Nucleus accumbens (tissue), 56 donors: ENCODE measurements at regions not wholly inside any gene's neighbourhood (a gene's known extent, or its start where the extent isn't known, plus 50 kb on each side); places are given as distances from the start of the nearest gene placed in this dataset.

Source experiments
- DNase-seq, 56 donors: peaks; one replicate each; lab custom pipeline; 2025; lab: John Stamatoyannopoulos, UW

DNA sequence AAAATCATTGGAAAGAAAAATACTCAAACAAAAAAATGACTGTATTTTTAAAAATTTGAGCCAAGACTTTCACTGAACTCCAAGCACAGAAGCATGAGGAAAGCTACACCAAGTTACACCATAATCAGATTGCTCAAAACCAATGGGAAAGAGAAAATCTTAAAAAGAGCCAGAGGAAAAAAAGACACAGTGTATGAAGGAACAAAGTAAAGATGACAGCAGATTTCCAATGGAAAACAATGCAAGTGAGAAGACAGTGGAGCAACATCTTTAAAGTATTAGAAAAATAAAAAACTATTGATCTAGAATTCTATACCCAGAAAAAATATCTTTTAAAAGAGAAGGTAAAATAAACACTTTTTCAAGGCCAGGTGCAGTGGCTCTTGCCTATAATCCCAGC, 147.8 kb upstream of the ZBTB40 start:
- DNase-seq, result no peak

- no peak for DNase-seq
These were observed 142.1 kb upstream of the ZBTB40 start for GRCh38 chr1:22309572-22309971.

GRCh38 chr1:22311461-22311860, 140.2 kb upstream of the ZBTB40 start:
- DNase-seq, result no peak

- DNase-seq, result no peak
These were observed 138.3 kb upstream of the ZBTB40 start for GRCh38 chr1:22313321-22313720.

GRCh38 chr1:22314706-22315105, 136.9 kb upstream of the ZBTB40 start:
- no peak for DNase-seq

- DNase-seq, result no peak
These were observed 136.2 kb upstream of the ZBTB40 start for GRCh38 chr1:22315315-22316078.

DNA sequence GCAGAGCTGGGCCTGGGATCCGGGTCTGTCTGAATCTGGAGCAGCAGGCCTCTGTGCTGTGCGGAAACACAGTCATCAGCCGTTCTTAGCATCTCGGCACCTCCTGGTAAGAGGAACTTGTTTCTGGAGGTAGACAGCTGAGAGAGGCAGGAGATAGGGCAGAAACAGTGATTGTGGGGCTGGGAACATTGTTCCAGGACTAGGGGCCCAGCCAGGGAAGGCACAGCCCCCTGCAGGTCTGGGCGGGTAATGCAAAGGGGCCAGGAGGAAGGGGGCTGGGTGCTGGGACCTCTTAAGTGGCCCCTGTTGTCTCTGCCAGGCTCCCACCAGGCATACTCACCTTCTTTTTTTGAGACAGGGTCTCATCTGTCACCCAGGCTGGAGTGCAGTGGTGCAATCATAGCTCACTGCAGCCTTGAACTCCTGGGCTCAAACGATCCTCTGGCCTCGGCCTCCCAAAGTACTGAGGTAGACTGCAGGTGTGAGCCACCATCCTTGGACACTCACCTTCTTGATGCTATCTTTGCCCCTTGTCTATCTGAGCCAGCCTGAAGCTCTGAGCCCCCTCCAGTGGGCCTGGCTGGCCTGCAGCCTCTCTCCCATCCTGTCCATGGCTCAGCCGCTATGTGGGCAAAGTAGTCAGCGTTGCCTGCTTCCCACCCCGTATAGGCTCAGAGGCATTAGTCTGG, 134.3 kb upstream of the ZBTB40 start:
- no peak for DNase-seq

- DNase-seq, result no peak
These were observed 133.8 kb upstream of the ZBTB40 start for GRCh38 chr1:22317920-22318243.

DNA sequence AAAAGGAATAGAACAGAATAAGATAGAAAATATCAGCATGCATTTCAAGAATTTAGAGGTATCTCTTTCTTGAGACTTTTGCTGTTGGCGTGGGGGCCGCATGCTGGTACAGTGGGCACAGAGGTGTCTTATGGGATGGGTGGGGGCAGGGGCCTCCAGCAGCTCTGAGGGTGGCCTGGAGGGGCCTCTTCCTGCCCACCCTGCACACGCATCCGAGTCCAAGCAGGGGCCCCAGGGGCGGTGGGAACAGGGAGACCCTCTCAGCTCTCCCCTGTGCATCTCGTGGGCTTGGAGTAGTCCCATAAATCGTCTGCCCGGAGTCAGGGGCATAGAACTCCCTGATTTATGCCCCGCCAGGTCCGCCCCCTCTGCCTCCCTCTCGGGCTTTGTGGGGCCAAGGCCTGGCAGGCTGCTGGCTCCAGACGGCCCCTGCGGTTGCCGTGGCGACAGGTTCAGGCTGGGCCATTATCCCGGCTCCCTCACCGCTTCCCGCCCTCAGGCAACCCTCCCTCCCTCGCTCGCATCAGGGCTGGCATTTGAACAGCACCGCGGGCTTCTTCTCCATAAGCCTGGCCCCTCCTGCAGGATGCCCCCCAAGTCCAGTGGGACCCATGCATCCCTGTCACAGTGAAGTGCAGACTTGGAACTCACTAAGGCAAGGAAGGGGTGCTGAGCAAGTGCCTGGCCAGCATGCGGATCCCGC, 133.2 kb upstream of the ZBTB40 start:
- DNase-seq, result peak in 16 of 56 donors; percentile 2 to 51 (median 22)

GRCh38 chr1:22319608-22320007, 132.0 kb upstream of the ZBTB40 start:
- DNase-seq, result no peak

GRCh38 chr1:22320587-22321344, 130.9 kb upstream of the ZBTB40 start:
- no peak for DNase-seq

DNA sequence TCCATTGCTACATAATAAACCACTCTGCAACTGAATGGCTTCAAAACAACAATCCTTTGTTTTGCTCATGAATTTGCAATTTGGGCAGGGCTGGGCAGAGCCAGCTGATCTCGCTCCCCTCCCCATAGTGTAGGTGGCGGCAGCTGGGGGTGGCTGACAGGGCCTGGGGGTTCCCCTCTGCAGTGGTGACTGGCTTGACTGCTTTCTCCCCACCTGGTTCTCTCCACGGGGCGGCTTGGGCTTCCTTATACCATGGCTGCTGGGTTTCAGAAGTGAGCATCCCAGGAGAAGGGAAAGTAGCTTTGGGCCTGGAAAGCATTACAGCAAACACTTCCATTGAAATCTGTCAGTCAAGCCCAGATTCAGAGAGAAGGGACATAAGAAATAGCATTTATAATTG, 129.7 kb upstream of the ZBTB40 start:
- no peak for DNase-seq

GRCh38 chr1:22323141-22323845, 128.4 kb upstream of the ZBTB40 start:
- DNase-seq, result no peak

DNA sequence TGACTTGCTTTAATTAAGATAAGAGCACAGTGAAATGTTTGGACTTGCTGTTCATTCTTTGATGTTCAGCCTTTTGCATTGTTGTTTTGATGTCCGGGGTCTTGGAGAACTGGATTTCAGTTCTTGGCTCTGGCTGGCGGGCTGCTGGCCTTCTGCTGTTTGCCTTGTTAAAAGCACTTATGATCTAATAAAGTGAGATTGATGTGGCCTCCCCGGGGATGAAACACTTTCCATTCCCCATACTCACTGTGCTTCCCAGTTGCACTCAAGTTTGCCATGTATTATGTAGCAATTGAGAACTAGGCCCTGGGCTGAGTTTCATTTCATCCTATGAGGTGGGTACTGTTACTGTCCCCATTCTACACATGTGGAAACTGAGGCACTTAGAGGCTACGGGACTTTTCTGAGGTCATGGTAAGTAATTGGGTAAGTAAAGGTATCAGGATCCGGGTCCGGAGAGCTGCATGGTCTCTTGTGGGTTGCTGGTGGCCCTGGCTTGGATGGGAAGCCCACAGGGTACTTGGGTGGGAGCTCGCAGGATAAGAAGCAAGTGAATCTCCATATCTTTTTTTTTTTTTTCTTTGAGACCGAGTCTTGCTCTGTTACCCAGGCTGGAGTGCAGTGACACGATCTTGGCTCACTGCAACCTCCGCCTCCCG, 127.7 kb upstream of the ZBTB40 start:
- no peak for DNase-seq

DNA sequence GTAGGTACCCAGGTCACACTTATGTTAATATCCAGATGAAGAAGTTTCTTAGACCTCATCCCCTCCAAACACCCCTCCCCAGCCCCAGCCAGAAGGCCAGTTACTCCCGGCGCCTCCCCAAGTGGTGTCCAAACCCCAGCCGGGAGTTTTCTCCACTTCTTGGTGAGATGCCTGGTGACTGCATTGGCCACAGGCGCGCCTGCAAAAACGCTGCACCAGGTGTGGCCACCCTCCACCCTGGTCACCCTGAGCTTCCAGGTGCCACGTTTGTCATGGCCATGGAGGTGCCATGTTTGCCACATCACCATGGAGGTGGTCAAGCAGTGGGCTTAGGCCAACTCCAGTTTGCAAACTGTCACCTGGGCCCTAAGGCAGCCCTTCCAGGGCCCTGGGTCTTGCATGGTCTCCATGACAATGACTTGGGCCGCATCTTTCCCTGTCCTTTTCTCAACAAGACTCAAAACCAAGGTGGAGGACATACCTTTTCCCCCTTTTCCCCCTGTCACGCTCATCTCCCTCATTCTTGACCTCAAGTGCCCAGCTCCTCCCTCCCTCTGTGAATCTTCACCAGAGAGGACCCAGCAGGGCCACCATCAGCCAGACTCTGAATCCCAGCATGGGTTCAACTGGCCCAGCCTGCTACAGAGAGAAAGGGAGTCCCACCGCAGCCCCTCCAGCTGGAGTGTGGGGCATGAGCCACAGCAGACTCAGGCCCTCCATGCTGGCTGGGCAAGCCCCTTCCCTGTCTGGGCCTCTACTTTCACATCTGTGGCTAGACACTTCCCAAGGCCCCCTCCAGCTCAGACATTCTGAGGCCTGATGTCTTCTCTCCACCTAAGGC, 125.9 kb upstream of the ZBTB40 start:
- DNase-seq, result no peak

DNA sequence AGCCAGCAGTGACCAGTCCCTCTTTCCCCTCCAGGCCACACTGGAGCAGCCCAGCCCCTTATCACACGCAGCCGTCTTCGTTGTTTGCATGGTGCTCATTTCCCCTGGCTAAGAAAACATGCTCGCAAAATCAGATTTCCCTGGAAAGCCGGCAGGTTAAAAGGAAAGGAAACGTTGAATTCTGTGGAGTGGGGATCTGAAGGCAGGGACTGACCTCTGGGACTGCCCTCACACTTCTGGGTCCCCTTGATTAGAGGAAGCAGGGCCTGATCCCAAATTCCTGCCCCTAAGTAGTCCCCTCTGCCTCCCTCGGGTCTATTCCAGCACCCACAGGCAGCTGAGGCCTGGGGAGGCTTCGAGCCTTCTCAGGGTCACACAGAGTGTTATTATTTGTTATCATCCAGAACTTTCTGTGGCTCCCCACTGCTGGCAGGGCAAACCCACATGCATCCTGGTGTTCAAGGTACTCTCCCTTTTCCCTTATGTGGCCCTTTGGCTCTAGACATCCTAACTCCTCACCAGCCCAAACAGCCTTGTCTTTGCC, 125.2 kb upstream of the ZBTB40 start:
- no peak for DNase-seq

DNA sequence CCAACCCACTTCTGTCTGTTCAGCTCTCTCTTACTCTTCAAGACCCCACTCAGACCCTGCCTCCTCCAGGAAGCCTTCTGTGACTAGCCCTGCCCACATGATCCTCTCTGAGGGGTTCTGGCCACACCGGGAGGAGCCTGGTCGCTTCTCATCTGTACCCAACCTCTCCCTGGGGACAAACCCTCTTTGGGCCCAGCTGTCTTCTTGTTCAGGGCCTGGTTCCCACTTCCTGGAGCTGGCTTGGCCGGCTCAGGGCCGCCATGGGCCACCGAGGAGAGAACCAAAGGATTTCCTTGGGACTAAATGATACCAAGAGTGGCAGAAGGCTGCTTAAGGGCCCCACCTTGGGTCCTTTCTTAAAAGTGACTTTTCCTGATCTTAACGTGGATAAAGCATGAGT, 124.7 kb upstream of the ZBTB40 start:
- no peak for DNase-seq

GRCh38 chr1:22327411-22327810, 124.2 kb upstream of the ZBTB40 start:
- no peak for DNase-seq
